Right lobe of liver (tissue), 6 donors: ENCODE measurements at regions not wholly inside any gene's neighbourhood (a gene's known extent, or its start where the extent isn't known, plus 50 kb on each side); places are given as distances from the start of the nearest gene placed in this dataset.
A peak's percentile ranks its signal among the peaks of the same experiment; 100 is the strongest.

Experiments used
- ATAC-seq, 4 donors: fragments of 200-7000 bp; cut with Tn5 transposase; one replicate each; pipeline ENCODE4 v1.9.1; 2020; ENCODE audit warnings: mild to moderate bottlenecking in 4 of 4, moderate library complexity in 4 of 4
- DNase-seq, 3 donors: peaks; one replicate each; pipeline ENCODE4 v3.0.0-alpha.2; 2020
- H3K27ac ChIP-seq, 3 donors: fragments of 200-600 bp; one replicate each; pipeline ENCODE4 v1.8.0; 2022
- H3K27me3 ChIP-seq, 2 donors: fragments of 200-600 bp; one replicate each; pipeline ENCODE4 v1.8.0; 2022
- H3K36me3 ChIP-seq, 4 donors: fragments of 200-600 bp; sonication (generic) in 1 of 4; one replicate each; pipeline versions ENCODE4 v1.5.1 to v1.8.0; 2017 to 2022; ENCODE audit warnings: control low read depth in 1 of 4
- H3K4me1 ChIP-seq, 4 donors: fragments of 200-600 bp; sonication (generic) in 1 of 4; one replicate each; pipeline versions ENCODE4 v1.5.1 to v1.8.0; 2017 to 2022; ENCODE audit warnings: control low read depth in 1 of 4
- H3K4me3 ChIP-seq, 3 donors: fragments of 200-600 bp; one replicate each; pipeline ENCODE4 v1.8.0; 2022
- H3K9me3 ChIP-seq, 4 donors: fragments of 200-600 bp; sonication (generic) in 1 of 4; one replicate each; pipeline versions ENCODE4 v1.5.1 to v1.8.0; 2017 to 2022; ENCODE audit warnings: control low read depth in 1 of 4
- CTCF ChIP-seq, 4 donors: fragments of 200-600 bp in 3 of 4; fragments of 450-650 bp in 1 of 4; IDR thresholded peaks; one replicate each; pipeline versions ENCODE4 v1.5.1 to v1.8.0; 2016 to 2022; ENCODE audit warnings: antibody characterized with exemption in 4 of 4, mild to moderate bottlenecking in 2 of 4
- POLR2A ChIP-seq: fragments of 450-650 bp; IDR thresholded peaks from one replicate; pipeline ENCODE4 v1.6.1; 2017; ENCODE audit warnings: antibody characterized with exemption, mild to moderate bottlenecking
- WGBS: methylation state at CpG from one replicate; pipeline ENCODE4 v1.1.6; 2018; ENCODE audit warnings: low coverage, low lambda C conversion rate; ENCODE audit not compliant: insufficient coverage; ENCODE audit errors: missing lambda C conversion rate; 5-methylcytosine and 5-hydroxymethylcytosine counted together
- intact Hi-C, 2 donors: fragments of 100-400 bp; cut with DNase I; formaldehyde crosslinking; loops; one replicate each; pipeline versions ENCODE4 v1.11.2 to v1.14.1; 2022
- donor health status: DM: no; HTN: yes; CAD: no.
- donor health status: DM: no; HTN: no; CAD: no.
- donor health status: DM: no; HTN: no; CAD: no.
- donor health status: DM: no; HTN: yes; CAD: no.
- donor health status: DM: no; HTN: yes; CAD: no.

GRCh38 chr5:20360263-20360662 lies 372.3 kb upstream of the CDH18 start:
- Histone ChIP-seq H3K9me3 (no peaks in the 10 kb centered on the region), H3K36me3 (no peaks in the 10 kb centered on the region), H3K27ac (no peak overlapping the region), H3K27me3 (no peaks in the 10 kb centered on the region), H3K4me3 (no peak overlapping the region), H3K4me1 (no peaks in the 10 kb centered on the region)
- 6% methylated on average over 2 of the region's 2 CpGs for WGBS
- ATAC-seq (peak in 1 of 4 donors; percentile 50), DNase-seq (no peak)
- intact Hi-C loops: no loop called here
- TF ChIP-seq CTCF (IDR thresholded peaks at IDR 0.05): no peak
- no peak for TF ChIP-seq POLR2A

GRCh38 chr5:20359377-20359776 lies 371.4 kb upstream of the CDH18 start:
- TF ChIP-seq POLR2A (no peak), CTCF (IDR thresholded peaks at IDR 0.05) (no peak)
- intact Hi-C loops: no loop called here
- DNase-seq (no peak), ATAC-seq (no peak)
- Histone ChIP-seq H3K36me3 (no peaks in the 10 kb centered on the region), H3K4me3 (no peak overlapping the region), H3K9me3 (no peaks in the 10 kb centered on the region), H3K27ac (no peak overlapping the region), H3K27me3 (no peaks in the 10 kb centered on the region), H3K4me1 (no peaks in the 10 kb centered on the region)
- WGBS: 46% methylated on average over 1 of the region's 1 CpG

- TF ChIP-seq POLR2A: no peak
- TF ChIP-seq CTCF (IDR thresholded peaks at IDR 0.05): no peak
- H3K27me3 ChIP-seq: no peaks in the 10 kb centered on the region
- intact Hi-C loops: no loop called here
- no peaks in the 10 kb centered on the region for H3K36me3 ChIP-seq
- DNase-seq (no peak), ATAC-seq (no peak)
- no peak overlapping the region for H3K4me3 ChIP-seq
- no peaks in the 10 kb centered on the region for H3K4me1 ChIP-seq
- no peak overlapping the region for H3K27ac ChIP-seq
- WGBS: 63% methylated on average over 3 of the region's 3 CpGs
- no peaks in the 10 kb centered on the region for H3K9me3 ChIP-seq
Measured at GRCh38 chr5:20353499-20353898, 365.5 kb upstream of the CDH18 start.

DNA sequence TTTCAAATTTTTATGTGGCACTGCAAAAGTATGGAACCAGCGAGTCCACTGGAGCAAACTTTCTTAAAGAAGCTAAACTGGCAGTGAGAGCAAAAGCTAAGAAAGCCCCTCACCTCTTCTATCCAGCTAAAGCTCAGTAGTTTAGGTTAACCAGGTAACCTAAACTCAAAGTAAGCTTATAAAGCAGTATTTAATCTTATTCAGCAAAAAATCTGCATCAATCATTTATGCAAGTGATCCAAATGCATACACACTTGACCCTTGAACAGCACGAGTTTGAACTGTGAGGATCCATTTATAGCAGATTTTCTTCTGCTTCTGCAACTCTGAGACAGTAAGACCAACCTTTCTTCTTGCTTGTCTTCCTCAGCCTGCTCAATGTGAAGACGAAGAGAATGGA lies 363.8 kb upstream of the CDH18 start:
- no peak for DNase-seq
- no peak for ATAC-seq
- H3K27ac ChIP-seq: no peak overlapping the region
- WGBS: 49% methylated on average over 3 of the region's 3 CpGs
- no peak overlapping the region for H3K4me3 ChIP-seq
- H3K4me1 ChIP-seq: no peaks in the 10 kb centered on the region
- H3K36me3 ChIP-seq: no peaks in the 10 kb centered on the region
- no peak for TF ChIP-seq CTCF (IDR thresholded peaks at IDR 0.05)
- TF ChIP-seq POLR2A: no peak
- no peaks in the 10 kb centered on the region for H3K27me3 ChIP-seq
- intact Hi-C loops: no loop called here
- H3K9me3 ChIP-seq: no peaks in the 10 kb centered on the region

DNA sequence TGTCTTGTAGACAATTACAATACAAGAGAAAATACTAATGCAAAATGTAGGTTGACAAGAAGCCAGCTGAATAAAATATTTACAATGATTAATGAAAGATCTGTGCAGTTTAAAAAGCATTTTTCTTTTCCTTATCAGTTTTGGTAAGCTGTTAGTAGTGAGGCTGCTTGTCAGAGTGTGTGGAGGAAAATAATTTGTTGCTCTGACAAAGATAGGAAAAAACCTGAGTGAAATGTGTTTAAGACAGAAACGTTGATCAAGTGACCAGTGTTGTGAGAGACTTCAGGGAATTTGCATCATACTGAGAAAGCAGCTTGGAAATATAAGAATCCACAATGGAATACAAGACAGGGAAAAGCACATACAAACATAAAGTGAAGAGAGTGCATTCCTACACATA lies 360.3 kb upstream of the CDH18 start:
- H3K4me3 ChIP-seq: no peak overlapping the region
- no peak for ATAC-seq
- no peaks in the 10 kb centered on the region for H3K36me3 ChIP-seq
- H3K27ac ChIP-seq: no peak overlapping the region
- no peaks in the 10 kb centered on the region for H3K9me3 ChIP-seq
- 15% methylated on average over 1 of the region's 1 CpG for WGBS
- intact Hi-C loops: no loop called here
- no peaks in the 10 kb centered on the region for H3K27me3 ChIP-seq
- no peaks in the 10 kb centered on the region for H3K4me1 ChIP-seq
- no peak for DNase-seq
- TF ChIP-seq POLR2A (no peak), CTCF (IDR thresholded peaks at IDR 0.05) (no peak)
